Natural killer cell (primary cell): ENCODE measurements at regions not wholly inside any gene's neighbourhood (a gene's known extent, or its start where the extent isn't known, plus 50 kb on each side); places are given as distances from the start of the nearest gene placed in this dataset.

Source experiments
- ATAC-seq, 3 donors: fragments of 150-1000 bp in 2 of 3; fragments of 200-7000 bp in 1 of 3; cut with Tn5 transposase; 1 replicate in 1 of 3; 2 replicates in 2 of 3; pipeline ENCODE4 v1.10.0; 2021; ENCODE audit warnings: mild to moderate bottlenecking in 2 of 3, moderate library complexity in 2 of 3
- DNase-seq, 2 donors: peaks; one replicate each; pipeline versions ENCODE4 v3.0.0 to v3.0.0-alpha.2; 2013 to 2021; ENCODE audit warnings: mixed read lengths in 1 of 2
- H3K27ac ChIP-seq: one replicate; pipeline ENCODE4 v1.5.1; 2013; ENCODE audit warnings: mild to moderate bottlenecking, low read length
- H3K27me3 ChIP-seq: one replicate; pipeline ENCODE4 v1.6.1; 2013; ENCODE audit warnings: low read length; ENCODE audit not compliant: control insufficient read depth, insufficient read depth
- H3K36me3 ChIP-seq: one replicate; pipeline ENCODE4 v1.6.1; 2013; ENCODE audit warnings: low read length; ENCODE audit not compliant: control insufficient read depth, insufficient read depth
- H3K4me1 ChIP-seq: one replicate; pipeline ENCODE4 v1.6.1; 2013; ENCODE audit warnings: low read length; ENCODE audit not compliant: control insufficient read depth, insufficient read depth
- H3K4me3 ChIP-seq: one replicate; pipeline ENCODE4 v1.5.1; 2013; ENCODE audit warnings: low read length
- H3K9me3 ChIP-seq: one replicate; pipeline ENCODE4 v1.6.1; 2013; ENCODE audit warnings: low read length; ENCODE audit not compliant: control insufficient read depth, insufficient read depth
- H3K27ac Mint-ChIP-seq, 2 donors: one replicate each; pipeline ENCODE4 v1.8.0; 2022; ENCODE audit warnings: mild to moderate bottlenecking in 2 of 2, mixed read lengths in 2 of 2, moderate library complexity in 1 of 2
- H3K27me3 Mint-ChIP-seq, 2 donors: one replicate each; pipeline ENCODE4 v1.8.0; 2022; ENCODE audit warnings: low read depth in 2 of 2, mixed read lengths in 2 of 2
- H3K36me3 Mint-ChIP-seq: one replicate; pipeline ENCODE4 v1.8.0; 2022; ENCODE audit warnings: mixed read lengths
- H3K4me1 Mint-ChIP-seq, 2 donors: one replicate each; pipeline ENCODE4 v1.8.0; 2022; ENCODE audit warnings: mixed read lengths in 2 of 2
- H3K4me3 Mint-ChIP-seq: one replicate; pipeline ENCODE4 v1.8.0; 2022; ENCODE audit warnings: mild to moderate bottlenecking, moderate library complexity, mixed read lengths
- H3K9me3 Mint-ChIP-seq, 2 donors: one replicate each; pipeline ENCODE4 v1.8.0; 2022; ENCODE audit warnings: mixed read lengths in 2 of 2
- WGBS: methylation state at CpG from one replicate; pipeline ENCODE4 v1.1.7; 2013; ENCODE audit warnings: missing lambda C conversion rate; ENCODE audit not compliant: insufficient coverage; 5-methylcytosine and 5-hydroxymethylcytosine counted together
- intact Hi-C: fragments of 100-400 bp; cut with micrococcal nuclease; formaldehyde crosslinking; loops from one replicate; pipeline ENCODE4 v1.14.2; 2022
- TF ChIP-seq, protein P1 (sequence below): fragments of 200-600 bp; IDR thresholded peaks from one replicate; pipeline ENCODE4 v1.8.0; 2022; ENCODE audit warnings: antibody characterized with exemption

GRCh38 chr5:56751572-56752313 is 63.6 kb upstream of the MAP3K1 start:
- no peaks in the 10 kb centered on the region for H3K4me1 Mint-ChIP-seq
- TF ChIP-seq, protein P1, sequence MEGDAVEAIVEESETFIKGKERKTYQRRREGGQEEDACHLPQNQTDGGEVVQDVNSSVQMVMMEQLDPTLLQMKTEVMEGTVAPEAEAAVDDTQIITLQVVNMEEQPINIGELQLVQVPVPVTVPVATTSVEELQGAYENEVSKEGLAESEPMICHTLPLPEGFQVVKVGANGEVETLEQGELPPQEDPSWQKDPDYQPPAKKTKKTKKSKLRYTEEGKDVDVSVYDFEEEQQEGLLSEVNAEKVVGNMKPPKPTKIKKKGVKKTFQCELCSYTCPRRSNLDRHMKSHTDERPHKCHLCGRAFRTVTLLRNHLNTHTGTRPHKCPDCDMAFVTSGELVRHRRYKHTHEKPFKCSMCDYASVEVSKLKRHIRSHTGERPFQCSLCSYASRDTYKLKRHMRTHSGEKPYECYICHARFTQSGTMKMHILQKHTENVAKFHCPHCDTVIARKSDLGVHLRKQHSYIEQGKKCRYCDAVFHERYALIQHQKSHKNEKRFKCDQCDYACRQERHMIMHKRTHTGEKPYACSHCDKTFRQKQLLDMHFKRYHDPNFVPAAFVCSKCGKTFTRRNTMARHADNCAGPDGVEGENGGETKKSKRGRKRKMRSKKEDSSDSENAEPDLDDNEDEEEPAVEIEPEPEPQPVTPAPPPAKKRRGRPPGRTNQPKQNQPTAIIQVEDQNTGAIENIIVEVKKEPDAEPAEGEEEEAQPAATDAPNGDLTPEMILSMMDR: no peak
- Histone ChIP-seq H3K36me3 (no peaks in the 10 kb centered on the region), H3K27me3 (no peaks in the 10 kb centered on the region), H3K4me1 (no peaks in the 10 kb centered on the region), H3K27ac (no peak overlapping the region), H3K9me3 (no peaks in the 10 kb centered on the region), H3K4me3 (no peak overlapping the region)
- intact Hi-C loops: no loop called here
- no peak overlapping the region for H3K4me3 Mint-ChIP-seq
- H3K9me3 Mint-ChIP-seq: no peaks in the 10 kb centered on the region
- no peaks in the 10 kb centered on the region for H3K27me3 Mint-ChIP-seq
- 82% methylated on average over 1 of the region's 2 CpGs for WGBS
- no peak for DNase-seq
- no peak for ATAC-seq
- no peak overlapping the region for H3K27ac Mint-ChIP-seq
- H3K36me3 Mint-ChIP-seq: no peaks in the 10 kb centered on the region

DNA sequence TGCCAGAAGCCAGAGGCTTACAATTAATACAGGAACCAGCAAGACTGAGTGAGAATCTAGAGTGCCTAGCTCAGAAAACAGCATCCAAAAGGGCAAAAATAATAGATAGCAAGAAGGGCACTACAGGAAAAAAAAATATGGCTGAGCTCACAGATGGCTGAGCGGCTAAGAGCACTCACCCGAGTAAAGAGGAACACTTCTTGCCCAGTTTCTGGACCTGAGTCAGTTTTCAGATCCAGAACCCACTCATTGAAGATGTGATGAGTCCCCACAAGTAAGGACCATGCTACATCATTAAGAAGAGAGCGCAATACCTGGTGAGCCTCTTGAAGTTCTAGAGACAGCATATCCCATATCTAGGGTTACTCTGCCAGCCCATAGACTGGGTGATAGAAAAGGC is 65.5 kb upstream of the MAP3K1 start:
- Histone ChIP-seq H3K27me3 (no peaks in the 10 kb centered on the region), H3K27ac (no peak overlapping the region), H3K9me3 (no peaks in the 10 kb centered on the region), H3K4me1 (no peaks in the 10 kb centered on the region), H3K36me3 (no peaks in the 10 kb centered on the region), H3K4me3 (no peak overlapping the region)
- WGBS: 94% methylated on average over 3 of the region's 3 CpGs
- intact Hi-C loops: no loop called here
- Mint-ChIP-seq H3K4me3 (no peak overlapping the region), H3K9me3 (no peaks in the 10 kb centered on the region), H3K4me1 (no peaks in the 10 kb centered on the region), H3K27me3 (no peaks in the 10 kb centered on the region), H3K27ac (no peak overlapping the region), H3K36me3 (no peaks in the 10 kb centered on the region)
- TF ChIP-seq, protein P1: no peak
- ATAC-seq (no peak), DNase-seq (no peak)

DNA sequence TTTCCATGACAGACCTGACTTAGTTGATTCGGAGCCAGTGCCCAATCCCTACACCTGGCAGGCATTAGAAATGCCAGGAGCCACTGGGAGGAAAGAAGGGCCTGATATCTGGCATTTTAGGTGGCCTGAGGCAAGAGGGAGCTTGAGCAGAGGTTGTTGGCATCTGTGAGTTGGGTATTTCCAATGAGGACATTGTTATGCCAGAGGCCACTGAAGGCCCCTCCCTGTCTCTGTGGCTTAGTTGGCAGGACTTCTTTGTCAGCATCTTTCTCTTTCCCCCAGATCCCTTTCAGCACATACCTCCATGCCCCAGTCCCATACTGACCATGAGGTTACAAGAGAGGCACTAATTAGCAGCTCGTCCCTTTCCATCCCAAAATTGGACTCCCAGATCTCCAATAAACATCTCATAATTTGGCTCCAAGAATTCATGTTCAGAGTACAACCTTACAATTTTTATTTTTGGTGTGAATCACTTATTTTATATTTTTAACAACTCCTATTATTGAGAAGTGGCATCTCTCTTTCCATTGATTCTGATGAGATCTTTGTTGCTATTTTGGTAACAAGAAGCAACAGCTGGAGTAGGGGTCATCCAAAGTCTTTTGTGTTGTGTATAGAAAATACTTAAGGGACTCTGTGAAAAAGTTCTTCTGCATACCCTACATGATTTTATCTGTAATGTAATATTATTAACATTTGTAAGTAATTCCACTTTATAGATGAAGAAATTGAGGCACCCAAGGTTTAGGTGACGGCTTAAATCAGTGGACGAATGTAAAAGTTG is 68.6 kb upstream of the MAP3K1 start:
- peaks cover 0 to 3% of the 10 kb centered on the region in 2 donors for H3K27me3 Mint-ChIP-seq
- no peaks in the 10 kb centered on the region for H3K27me3 ChIP-seq

More for the DNA sequence above, 68.6 kb upstream of the MAP3K1 start:
- Histone ChIP-seq H3K4me1 (no peaks in the 10 kb centered on the region), H3K27ac (peak overlapping the region; percentile 32), H3K9me3 (no peaks in the 10 kb centered on the region), H3K36me3 (no peaks in the 10 kb centered on the region), H3K4me3 (no peak overlapping the region)
- Mint-ChIP-seq H3K27ac (no peak overlapping the region), H3K36me3 (no peaks in the 10 kb centered on the region), H3K9me3 (no peaks in the 10 kb centered on the region), H3K4me1 (no peaks in the 10 kb centered on the region), H3K4me3 (no peak overlapping the region)
- intact Hi-C loops: no loop called here
- ATAC-seq (no peak), DNase-seq (no peak)
- 93% methylated on average over 4 of the region's 4 CpGs for WGBS
- TF ChIP-seq, protein P1: no peak
